ENCODE measurements at regions not wholly inside any gene's neighbourhood (a gene's known extent, or its start where the extent isn't known, plus 50 kb on each side); places are given as distances from the start of the nearest gene placed in this dataset.

GRCh38 chr15:67892559-67893377, 52.9 kb upstream of the RNU6-1 start:
- no peak overlapping the region for H3K4me3 ChIP-seq
- no peak overlapping the region for H3K27ac ChIP-seq

- Histone ChIP-seq H3K4me3 (no peak overlapping the region), H3K27ac (no peak overlapping the region)
Observed at GRCh38 chr15:67895237-67895636, 55.4 kb upstream of the RNU6-1 start.

- H3K27ac ChIP-seq = no peak overlapping the region
- H3K4me3 ChIP-seq = no peak overlapping the region
Observed at GRCh38 chr15:67897646-67898339, 57.9 kb upstream of the RNU6-1 start.

GRCh38 chr15:67899596-67900283, 59.9 kb upstream of the RNU6-1 start:
- Histone ChIP-seq H3K27ac (no peak overlapping the region), H3K4me3 (no peak overlapping the region)

GRCh38 chr15:67900621-67901147, 60.8 kb upstream of the RNU6-1 start:
- Histone ChIP-seq H3K4me3 (no peak overlapping the region), H3K27ac (no peak overlapping the region)

- no peak overlapping the region for H3K4me3 ChIP-seq
- no peak overlapping the region for H3K27ac ChIP-seq
Observed at GRCh38 chr15:67901922-67902321, 62.1 kb upstream of the RNU6-1 start.

GRCh38 chr15:67902579-67903009, 62.7 kb upstream of the RNU6-1 start:
- Histone ChIP-seq H3K4me3 (no peak overlapping the region), H3K27ac (no peak overlapping the region)

- no peak overlapping the region for H3K4me3 ChIP-seq
- H3K27ac ChIP-seq = no peak overlapping the region
Observed at GRCh38 chr15:67903708-67904107, 63.9 kb upstream of the RNU6-1 start.

GRCh38 chr15:67905628-67906027, 65.8 kb upstream of the RNU6-1 start:
- Histone ChIP-seq H3K4me3 (no peak overlapping the region), H3K27ac (no peak overlapping the region)

GRCh38 chr15:67906382-67906781, 66.5 kb upstream of the RNU6-1 start:
- no peak overlapping the region for H3K27ac ChIP-seq

GRCh38 chr15:67907184-67907723, 67.4 kb upstream of the RNU6-1 start:
- Histone ChIP-seq H3K27ac (no peak overlapping the region), H3K4me3 (no peak overlapping the region)

More at GRCh38 chr15:67906382-67906781, 66.5 kb upstream of the RNU6-1 start:
- no peak overlapping the region for H3K4me3 ChIP-seq

GRCh38 chr15:67908756-67909155, 68.9 kb upstream of the RNU6-1 start:
- H3K4me3 ChIP-seq = no peak overlapping the region
- no peak overlapping the region for H3K27ac ChIP-seq

GRCh38 chr15:67911727-67912126, 71.9 kb upstream of the RNU6-1 start:
- Histone ChIP-seq H3K27ac (peak overlapping the region in 1 of 21 experiments; percentile 11), H3K4me3 (no peak overlapping the region)

- Histone ChIP-seq H3K4me3 (no peak overlapping the region), H3K27ac (no peak overlapping the region)
Observed at GRCh38 chr15:67914028-67914427, 74.2 kb upstream of the RNU6-1 start.

GRCh38 chr15:67914537-67915460, 75.0 kb upstream of the RNU6-1 start:
- Histone ChIP-seq H3K27ac (peak overlapping the region in 7 of 21 experiments; percentile 10 to 65 (median 26)), H3K4me3 (no peak overlapping the region)

- H3K4me3 ChIP-seq = no peak overlapping the region
- H3K27ac ChIP-seq = peak overlapping the region in 10 of 21 experiments; percentile 7 to 65 (median 28)
Observed at GRCh38 chr15:67915461-67916374, 75.9 kb upstream of the RNU6-1 start.

- no peak overlapping the region for H3K27ac ChIP-seq
Observed at GRCh38 chr15:67916565-67916964, 76.7 kb upstream of the RNU6-1 start.

GRCh38 chr15:67917037-67917436, 77.2 kb upstream of the RNU6-1 start:
- no peak overlapping the region for H3K27ac ChIP-seq
- no peak overlapping the region for H3K4me3 ChIP-seq

More at GRCh38 chr15:67916565-67916964, 76.7 kb upstream of the RNU6-1 start:
- no peak overlapping the region for H3K4me3 ChIP-seq

All from skin epidermis (tissue), 12 donors.